HG03066 (cell line): ENCODE measurements at regions not wholly inside any gene's neighbourhood (a gene's known extent, or its start where the extent isn't known, plus 50 kb on each side); places are given as distances from the start of the nearest gene placed in this dataset.
"Not testable (repeated sequence)": the region's sequence is repeated elsewhere in the genome, so short reads cannot be mapped to it uniquely, and the experiment has no call there.

ENCODE experiments used
- ATAC-seq: cut with Tn5 transposase; IDR thresholded peaks from one replicate; pipeline ENCODE4 v1.9.1; 2021; ENCODE audit warnings: low read depth; ENCODE audit not compliant: unreplicated experiment

DNA sequence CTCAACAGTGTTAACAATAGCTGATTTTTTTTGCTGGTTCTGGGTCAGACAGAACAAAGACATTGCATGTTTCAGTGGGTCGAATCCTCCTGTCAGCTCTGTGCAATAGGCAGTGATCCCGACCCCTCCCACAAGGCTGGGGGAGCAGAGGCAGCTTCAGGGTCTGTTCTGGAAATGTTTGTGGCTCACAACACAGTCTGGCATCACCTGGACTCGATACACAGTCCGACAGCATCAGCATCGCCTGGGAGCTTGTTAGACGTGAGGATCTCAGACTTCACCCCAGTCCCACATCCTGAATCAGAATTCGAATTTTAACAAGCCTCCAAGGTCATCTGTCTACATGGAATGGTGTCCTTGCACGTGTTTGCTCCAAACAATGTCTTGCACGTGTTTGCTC lies 384.7 kb downstream of the IRX2 start:
- ATAC-seq = no peak

GRCh38 chr5:2357309-2357708 lies 394.2 kb downstream of the IRX2 start:
- ATAC-seq = no peak

DNA sequence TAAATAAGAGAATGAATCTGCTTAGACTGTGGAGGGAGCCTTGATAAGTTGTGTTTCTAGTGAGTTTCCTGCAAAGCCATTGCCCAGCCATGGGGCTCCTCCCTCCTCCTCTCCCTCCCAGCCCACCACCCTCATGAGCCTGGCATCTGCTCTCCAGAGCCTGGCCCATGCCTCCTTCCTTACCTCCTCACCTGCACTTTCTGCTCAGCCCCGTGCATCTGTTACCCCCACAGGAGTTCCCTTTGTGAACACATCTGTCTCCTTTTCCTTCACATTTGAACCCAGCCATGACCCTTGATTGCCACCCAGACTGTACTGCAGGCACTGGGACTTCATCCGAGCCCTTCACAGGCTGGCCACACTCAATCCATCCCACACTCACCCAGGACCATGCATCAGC lies 395.6 kb downstream of the IRX2 start:
- ATAC-seq = no peak

- ATAC-seq = no peak
Measured at GRCh38 chr5:2353871-2354440, 397.5 kb downstream of the IRX2 start.

DNA sequence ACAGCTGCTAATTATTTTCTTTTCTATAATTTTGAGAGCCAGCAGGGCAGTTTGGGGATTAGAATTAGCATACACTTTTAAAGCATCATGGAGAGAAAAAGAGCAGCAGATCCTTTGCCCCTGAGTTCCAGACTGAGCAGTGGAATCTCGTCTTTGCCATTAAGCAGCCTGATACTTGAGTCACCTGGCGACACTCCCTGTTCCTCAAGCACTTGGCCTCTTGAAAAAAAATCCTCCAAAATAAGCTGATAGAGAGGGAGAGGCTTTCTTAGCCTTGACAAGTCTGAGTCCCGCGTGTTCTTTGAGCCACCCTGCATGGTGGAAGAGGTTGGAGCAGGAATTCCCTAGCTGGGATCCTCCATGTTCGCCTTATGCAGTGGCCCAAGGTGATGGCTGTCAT lies 398.3 kb downstream of the IRX2 start:
- ATAC-seq = no peak

DNA sequence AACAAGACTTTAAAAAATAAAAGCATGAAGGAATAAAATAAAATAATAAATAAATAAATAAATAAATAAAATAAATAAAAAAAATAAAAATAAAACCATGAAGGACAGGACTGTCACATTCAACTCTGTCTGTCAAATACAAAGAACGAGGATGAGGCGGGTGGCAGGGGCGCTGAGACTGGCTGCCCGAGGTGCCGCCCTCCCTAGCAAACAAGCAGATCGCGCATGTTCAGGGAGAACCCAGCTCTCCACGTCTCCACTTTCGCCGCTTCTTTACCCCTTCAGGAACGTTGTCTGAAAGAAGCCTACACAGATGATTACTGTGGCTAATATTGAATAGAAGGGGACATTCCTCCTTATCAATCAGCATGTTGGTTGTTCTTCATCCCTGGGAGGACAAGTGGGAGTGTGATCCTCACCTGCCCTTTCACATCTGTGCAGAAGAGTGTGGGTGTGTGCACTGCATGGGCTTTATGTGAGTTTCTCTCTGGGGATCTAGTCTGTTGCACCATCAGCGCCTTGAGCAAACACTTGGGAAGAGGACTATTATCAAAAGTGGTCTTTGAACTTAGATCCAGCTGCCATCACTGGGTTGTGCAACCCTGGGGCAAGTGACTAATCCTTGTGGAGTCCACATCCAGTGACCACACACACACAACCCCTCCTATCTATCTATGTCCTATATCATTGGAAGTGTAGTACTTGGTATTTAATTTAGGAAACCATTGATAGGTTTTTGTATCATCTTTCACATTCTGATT lies 399.2 kb downstream of the IRX2 start:
- ATAC-seq = no peak

DNA sequence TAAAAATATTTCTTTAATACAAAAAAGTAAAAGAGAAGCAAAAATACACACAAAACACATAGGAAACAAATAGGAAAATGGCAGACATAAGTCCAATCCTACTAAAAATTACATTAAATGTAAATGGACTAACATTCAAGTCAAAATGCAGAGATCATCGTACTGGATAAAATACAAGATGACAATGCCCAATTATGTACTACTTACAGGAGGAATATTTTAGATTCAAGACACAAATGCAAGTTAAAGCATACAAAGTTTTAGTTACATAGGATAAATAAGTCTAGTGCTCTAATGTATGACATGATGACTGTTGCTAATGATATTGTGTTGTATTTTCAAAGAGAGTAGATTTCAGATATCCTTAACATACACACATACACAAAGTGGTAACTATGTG lies 401.7 kb downstream of the IRX2 start:
- ATAC-seq = not testable (repeated sequence)

DNA sequence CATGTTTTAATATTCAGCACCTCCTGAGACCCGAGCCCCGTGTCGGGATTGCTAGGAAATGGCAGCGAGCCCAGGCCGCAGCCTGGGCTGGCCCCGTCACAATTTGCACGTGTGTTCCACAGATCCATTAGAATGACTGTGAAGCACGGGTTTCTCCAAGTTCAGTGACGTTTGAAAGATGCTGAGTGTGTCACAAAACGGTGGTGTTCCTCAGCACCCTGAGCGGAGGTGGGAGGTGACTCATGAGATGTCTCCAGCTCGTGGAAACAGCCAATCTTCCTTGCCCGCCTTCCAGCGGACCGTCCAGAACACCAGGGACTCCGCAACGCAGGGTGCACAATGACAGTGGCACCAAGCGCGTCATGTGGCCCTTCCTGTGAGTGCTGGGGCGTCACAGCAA lies 412.8 kb downstream of the IRX2 start:
- ATAC-seq = no peak

DNA sequence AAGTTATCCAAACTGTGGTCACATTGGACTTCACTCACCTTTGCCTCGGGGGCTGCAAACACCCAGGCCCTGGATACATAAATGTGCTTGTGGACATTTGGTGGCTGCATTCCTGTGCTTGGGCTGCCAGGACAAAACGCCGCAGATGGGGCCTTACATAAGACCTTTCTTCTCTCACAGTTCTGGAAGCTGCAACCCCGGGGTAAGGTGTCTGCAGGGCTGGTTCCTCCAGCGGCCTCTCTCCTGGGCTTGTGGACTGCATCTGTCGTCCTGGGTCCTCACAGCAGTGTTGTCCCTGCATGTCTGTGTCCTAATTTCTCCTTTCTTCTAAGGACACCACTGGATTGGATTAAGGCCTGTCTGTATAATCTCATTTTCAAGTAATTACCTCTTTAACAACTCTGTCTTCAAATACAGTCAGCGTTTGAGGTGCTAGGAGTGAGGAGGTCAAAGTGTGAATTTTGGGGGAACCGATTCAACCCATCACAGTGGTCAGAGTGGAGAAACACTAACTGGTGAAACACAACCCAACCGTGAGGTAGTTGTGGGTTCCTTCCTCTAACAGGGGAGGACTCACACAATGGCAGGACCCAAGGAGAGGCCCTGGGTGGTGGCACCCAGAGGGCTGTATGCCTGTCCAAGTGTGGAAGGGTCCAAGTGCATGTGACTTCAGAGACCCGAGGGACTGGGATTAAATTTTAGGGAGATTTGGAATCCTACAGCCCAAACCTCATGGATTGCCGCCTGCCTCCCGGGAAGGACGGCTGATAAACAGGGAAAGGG lies 415.6 kb downstream of the IRX2 start:
- ATAC-seq = no peak

DNA sequence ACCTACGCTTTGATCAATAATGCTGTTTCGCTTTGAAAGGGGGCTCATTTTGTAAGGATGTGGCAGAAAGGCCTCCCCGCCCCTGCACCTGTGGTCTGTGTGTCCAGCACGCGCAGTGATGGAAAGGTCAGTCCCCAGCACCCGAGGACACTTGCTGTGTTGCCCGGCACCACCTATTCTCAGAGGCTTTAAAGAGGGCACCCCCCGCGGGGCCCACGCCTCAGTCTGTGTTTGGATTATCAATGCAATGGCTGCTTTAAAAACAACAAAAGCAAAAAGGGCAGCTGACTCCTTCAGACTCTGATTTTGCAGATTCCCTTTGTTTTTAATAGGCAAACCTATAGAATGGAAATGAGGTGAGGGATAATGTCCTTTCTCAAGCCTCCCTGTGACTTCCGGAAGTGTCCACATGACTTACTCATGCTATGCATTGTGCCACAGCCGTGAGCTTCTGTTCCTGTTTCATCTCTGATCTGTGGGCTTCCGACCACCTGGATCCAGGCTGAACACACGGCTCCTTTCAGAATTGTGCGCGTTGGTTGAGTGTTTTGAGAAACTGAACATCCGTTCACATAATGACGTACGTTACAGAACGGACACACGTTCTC lies 416.2 kb downstream of the IRX2 start:
- no peak for ATAC-seq

GRCh38 chr5:2334719-2335118 lies 416.8 kb downstream of the IRX2 start:
- no peak for ATAC-seq

DNA sequence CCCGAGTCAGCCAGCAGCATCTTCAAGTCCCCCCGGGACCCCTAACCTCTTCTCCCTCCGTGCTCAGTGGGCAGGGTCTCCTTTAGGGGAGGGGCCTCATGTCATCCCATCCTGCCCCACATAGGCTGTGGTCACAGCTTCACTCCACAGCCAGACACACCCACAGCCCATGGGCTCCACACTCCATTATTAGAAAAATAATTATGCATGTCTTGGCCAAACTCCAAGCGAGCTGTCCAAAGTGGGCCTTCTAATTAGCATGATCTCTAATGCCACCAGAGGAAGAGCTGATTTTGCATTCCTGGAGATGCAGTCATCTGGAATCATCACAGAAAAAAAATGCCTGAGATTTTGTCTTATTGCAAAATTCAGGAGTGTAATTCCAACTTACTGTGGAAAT lies 418.2 kb downstream of the IRX2 start:
- no peak for ATAC-seq

- ATAC-seq = no peak
Measured at GRCh38 chr5:2332521-2332920, 419.0 kb downstream of the IRX2 start.

DNA sequence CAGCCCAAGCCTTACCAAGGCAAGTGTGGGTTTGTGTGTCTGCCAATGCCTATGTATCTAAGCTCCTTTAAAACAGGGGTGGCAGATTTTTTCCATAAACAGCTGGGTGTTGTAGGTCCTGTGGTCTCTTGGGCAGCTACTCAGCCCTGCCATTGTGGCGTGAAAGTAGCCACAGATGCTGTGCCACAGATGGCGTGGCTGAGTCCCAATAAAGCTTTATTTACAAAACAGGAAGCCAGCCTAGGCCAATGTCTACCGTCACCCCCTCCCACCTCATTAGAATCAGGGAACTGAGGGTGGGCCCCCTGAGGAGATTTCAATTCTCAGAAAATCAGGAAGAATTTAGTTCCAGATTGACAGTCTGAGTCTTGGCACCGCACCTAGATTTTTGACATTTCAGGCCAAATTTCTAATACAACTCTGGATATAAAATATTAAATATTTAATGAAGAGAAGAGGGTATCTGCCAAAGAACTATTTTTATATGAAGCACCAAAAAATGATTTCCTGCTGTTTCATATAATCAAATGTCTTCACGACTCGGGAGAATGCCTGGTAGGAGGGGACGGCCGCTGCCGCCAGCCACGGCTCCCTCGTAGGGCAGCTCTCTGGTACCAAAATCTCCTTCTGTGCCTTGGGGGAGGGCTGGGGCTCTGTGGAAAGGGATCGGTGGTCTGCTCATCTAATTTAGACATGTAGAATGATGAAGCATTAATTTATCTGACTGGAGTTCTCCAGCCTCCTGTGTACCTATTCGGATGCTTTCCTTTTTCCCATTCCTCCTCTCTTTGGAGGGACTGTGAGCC lies 420.9 kb downstream of the IRX2 start:
- ATAC-seq = no peak

- no peak for ATAC-seq
Measured at GRCh38 chr5:2329741-2330140, 421.7 kb downstream of the IRX2 start.

GRCh38 chr5:2326601-2327000 lies 424.9 kb downstream of the IRX2 start:
- no peak for ATAC-seq

- ATAC-seq = no peak
Measured at GRCh38 chr5:2324788-2325187, 426.7 kb downstream of the IRX2 start.

- no peak for ATAC-seq
Measured at GRCh38 chr5:2320611-2321010, 430.9 kb downstream of the IRX2 start.

DNA sequence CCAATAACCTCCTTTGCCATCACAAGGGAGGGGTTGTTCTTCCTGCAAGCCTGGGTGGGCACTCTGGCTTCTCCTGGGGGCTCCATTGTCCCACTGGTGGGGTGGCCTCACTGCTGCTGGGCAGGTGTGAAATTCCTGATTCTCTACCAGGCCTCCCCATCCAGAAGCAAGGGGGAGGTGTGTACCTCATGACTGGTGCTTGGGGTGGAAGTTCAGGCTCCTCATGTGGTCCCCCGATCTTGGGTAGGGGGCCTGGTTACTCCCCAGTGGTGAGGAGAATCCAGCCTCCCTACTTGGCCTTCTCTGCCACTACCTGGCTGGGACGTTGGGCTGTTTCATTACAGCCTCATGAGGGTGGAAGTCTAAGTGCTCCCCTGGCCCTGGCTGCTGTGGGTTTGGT lies 433.9 kb downstream of the IRX2 start:
- no peak for ATAC-seq

DNA sequence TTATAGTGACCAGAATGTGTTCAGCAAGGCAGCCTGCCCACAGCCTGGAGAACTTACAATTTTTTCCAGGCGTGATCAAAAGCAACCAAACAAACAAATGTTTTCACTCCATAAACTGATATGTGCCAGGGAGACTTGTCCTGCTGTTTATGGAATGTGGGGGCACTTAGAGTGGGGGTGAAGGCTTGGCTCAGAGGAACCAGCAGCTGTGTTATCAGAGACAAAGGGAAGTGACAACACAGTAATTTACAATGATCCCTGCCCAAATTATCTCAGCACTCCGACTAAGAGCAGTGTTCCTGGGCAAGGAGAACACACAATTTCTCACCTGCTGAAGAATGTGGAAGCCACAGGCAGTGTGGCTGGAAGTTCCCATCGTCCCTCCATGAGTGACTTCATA lies 429.1 kb upstream of the IRX4 start:
- no peak for ATAC-seq

DNA sequence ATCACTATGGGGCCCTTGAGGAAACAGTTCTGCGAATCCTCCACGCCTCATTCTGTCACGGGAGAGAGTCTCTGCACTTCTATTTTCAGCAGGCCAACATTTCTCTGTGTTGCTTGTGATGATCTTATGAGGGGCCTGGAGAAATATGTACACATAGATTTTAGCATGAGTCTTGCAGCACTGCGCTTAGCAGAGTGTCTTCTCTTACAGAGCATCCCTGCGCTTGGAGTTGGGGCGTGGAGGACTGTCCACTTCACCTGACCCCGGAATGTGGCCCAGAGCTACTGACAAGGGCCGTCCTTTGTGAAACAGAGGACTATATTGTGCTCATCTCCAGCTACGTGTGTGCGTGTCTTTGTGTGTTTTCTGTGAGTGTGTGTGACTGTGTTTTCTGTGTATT lies 428.2 kb upstream of the IRX4 start:
- ATAC-seq = no peak
